DMS79 (cell line): ENCODE measurements at regions not wholly inside any gene's neighbourhood (a gene's known extent, or its start where the extent isn't known, plus 50 kb on each side); places are given as distances from the start of the nearest gene placed in this dataset.

ENCODE experiments used
- DNase-seq: peaks from one replicate; lab custom pipeline; 2025; lab: John Stamatoyannopoulos, UW

DNA sequence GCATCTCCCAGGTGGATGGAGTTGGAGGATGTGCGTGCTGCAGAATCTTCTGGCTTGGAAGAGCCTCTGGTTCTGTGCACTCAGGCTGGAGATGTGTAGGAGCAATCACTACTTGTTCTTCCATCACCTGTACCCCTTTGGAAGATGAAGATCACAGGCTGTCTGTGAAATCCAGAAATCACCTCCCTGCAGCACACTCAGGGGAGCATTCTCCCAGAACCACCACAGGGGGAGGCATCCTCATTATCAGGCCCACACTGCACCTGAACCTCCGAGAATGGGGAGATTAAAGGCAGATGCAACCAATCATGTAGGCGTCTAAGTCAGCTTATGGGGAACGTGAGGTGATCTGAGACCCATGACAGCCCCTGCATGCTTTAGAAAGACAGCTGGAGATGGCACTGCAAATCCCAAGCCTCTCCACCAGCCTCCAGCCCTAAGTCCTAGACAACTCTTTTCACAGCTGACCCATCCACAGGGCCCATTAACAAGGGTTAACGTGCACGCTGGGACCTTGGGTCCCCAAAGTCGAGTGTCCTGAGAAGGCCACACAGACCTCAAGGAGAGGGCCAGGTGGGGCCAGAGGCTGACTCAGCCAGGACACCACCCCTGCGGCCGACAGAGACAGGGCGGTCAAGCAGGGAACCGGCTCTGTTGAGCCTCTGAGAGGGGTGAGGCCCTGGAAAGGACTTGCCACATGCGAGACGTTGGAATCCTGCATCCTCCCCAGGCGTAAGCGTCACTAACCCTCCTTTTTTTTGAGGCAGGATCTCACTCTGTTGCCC is 314.9 kb downstream of the EIPR1 start:
- DNase-seq, result no peak

DNA sequence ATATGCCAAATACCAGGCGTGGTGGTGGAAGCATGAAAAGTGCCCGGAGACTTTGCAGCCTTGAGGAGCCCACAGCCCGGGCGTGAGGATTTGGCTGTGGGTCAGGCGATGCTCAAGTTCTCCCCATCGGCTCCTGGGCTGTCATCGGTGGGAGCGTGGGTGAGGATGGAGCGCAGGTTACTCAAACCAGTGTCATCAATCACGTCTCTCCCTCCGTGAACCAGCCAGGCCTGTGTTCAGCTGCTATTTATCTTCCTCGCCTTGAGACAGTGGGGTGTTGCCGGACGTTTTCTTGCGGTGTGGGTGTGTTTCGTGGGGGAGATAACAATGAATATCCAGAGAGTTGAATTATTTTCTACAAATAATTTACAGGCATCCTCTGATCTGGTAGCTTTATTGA is 317.6 kb downstream of the EIPR1 start:
- no peak for DNase-seq

DNA sequence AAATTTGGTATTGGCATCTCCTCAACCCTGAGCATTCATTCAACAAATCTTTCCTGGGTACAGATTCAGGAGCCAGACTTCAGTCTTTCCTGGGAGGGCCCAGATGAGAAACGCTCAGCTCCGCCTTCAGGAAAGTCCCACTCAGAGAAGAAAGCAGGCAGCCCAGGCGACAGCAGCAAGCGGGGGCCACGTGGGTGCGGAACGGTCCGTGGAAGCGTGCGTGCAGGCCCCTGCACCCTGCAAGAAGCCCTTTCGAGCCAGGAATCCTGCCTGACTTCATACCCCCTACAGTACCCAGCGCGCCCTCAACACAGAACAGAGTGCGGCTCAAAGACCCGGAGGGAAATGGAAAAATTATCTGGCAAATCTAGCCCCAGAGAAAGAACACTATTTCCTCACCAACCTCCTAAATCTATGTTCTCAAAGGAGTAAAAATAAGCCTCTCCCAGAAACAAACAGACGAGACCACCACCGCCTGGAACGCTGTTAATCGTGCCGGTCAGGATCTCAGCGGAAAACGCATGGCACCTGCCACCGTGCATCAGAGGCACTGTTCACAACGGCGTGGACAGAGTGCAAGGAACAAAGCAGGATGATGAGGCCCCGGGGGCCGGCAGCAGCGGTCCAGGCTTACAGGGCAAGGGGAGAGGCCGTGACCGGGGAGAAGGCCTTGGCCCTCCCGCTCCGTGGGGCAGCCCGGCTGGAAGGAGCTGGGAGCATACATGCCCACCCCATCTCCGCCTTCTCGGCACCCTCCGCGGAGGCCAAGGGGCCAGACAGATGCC is 318.3 kb downstream of the EIPR1 start:
- no peak for DNase-seq

DNA sequence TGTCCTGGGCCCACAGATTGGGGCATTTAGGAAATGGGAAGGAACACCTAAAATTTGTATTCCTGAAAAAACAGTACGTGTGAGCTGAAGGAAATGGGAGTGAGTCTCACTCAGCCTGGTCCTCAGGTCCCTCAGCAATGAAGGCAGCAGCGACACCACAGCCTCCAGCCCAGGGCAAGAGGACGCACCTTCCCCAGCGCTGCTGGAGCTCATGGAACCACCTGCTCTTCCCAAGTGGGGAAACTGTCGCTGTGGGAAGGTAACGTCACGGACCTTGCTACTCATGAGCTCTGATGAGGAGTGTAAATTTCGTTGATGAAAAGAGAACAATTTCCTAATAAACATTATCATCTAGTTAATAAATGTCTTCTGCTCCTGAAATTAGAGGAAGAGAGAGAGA is 323.6 kb downstream of the EIPR1 start:
- DNase-seq, result no peak

DNA sequence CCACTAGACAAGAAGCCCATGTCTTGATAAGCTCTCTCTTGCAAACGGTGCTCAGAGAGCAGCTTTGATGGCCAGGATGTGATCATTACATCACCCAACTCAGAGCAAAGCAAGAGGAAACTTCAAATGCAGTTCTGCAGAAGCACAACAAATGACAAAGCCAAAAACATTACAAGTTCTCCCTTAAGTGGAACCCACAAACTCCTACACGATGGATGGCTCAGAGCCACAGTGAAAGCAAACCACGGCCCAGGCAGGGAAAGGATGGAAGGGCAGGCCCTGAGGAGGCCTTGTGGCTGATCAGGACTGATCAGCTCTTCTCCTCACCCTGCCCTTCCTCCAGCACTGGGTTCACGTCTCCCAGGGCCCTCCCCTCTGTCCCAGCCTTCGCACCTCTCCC is 326.4 kb downstream of the EIPR1 start:
- no peak for DNase-seq

DNA sequence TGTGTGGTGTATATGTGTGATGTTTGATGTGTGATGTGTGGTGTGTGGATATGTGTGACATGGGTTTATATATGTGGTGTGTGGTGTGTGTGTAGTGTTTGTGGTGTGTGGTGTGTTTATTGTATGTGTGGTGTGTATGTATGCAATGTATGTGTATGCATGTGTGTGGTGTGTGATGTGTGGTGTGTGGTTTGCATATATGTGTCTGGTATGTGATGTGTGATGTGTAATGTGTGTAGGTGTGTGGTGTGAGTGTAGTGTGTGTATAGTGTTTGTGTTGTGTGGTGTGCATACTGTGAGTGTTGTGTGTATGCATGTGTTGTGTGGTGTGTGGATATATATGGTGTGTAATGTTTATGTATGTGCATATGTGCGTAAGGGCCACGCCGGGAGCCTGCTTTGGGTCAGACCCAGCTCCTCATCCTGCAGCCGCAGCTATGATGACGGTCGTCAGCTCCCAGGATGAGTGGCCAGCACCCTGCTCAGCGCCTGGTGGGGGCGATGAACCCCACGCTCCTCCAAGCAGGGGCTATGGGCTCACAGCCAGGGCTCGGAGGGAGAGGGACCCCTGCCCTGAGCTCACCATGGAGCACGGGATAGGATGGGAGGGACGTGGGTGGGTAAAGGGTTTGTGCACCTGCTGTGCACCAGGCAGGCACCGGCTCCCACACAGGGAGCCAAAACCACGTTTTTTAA is 331.3 kb downstream of the EIPR1 start:
- DNase-seq, result no peak

DNA sequence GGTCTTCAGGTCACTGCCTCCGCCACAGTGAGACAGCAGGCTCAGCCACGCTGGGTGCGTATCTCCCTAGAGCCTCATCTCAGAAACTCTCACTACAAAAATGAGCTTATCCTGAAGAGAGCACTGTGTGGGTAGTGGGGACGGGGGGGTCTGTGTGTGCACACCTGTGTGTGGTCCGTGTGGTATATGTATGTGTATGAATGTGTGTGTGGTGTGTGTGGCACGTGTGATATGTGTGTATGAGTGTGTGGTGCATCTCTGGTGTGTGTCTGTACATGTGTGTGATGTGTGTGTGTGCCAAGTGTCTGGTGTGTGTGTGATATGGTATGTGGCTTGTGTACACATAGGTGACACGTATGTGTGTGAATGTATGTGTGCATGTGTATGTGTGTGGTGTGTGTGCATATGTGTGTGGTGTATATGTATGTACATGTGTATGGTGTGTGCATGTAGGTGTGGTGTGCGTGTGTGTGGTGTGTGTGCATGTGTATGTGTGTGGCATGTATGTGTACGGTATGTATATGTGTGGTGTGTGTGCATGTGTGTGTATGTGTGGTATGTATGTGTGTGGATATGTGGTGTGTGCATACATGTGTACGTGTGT is 332.2 kb downstream of the EIPR1 start:
- no peak for DNase-seq

DNA sequence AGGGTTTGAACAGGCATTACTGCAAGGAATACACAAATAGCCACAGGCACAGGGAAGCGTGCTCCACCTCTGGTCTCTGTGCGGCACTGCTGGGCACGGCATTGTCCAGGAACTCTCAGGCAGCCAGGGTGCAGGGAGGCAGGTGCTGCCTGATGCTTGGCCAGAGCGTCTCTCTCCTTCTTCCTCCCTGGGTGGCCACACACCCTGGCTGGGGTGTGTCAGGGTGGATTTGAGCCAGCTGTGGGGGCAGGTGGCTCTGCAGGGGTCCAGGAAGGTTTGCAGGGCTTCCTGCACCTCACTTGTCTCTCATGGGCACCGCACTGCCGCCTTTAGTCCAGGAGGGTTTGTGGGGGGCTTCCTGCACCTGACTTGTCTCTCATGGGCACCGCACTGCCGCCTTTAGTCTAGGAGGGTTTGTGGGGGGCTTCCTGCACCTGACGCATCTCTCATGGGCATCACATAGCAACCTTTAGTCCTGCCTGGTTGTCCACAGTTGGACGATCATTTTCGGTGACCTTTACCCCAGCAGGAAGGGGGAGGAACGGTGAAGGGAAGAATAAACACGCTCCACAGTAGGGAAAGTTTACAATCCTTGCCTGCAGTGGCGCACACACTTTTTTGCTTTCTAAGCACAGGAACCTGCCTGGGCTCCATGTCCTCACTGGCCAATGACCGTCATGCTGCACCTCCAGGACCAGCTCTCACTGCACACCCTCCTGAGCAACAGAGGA is 332.9 kb downstream of the EIPR1 start:
- no peak for DNase-seq

DNA sequence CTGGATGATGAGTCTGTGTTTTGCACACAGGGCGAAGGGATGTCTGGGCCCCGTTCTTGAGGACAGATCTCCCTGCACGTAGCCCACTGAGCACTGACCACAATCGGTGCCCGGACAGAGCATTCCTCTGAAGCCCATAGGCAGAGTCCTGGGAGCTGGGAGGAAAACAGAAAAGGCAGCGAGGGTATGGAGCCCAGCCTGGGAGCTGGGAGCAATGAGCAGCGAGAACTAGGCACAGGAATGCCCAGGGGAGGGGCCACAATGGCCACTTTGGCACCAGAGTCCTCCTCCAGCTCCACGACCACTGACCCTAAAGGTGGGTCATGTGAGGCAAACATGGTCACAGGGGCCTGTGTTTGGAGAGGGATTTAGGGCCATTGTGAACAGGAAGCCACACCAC is 333.9 kb downstream of the EIPR1 start:
- DNase-seq, result no peak

DNA sequence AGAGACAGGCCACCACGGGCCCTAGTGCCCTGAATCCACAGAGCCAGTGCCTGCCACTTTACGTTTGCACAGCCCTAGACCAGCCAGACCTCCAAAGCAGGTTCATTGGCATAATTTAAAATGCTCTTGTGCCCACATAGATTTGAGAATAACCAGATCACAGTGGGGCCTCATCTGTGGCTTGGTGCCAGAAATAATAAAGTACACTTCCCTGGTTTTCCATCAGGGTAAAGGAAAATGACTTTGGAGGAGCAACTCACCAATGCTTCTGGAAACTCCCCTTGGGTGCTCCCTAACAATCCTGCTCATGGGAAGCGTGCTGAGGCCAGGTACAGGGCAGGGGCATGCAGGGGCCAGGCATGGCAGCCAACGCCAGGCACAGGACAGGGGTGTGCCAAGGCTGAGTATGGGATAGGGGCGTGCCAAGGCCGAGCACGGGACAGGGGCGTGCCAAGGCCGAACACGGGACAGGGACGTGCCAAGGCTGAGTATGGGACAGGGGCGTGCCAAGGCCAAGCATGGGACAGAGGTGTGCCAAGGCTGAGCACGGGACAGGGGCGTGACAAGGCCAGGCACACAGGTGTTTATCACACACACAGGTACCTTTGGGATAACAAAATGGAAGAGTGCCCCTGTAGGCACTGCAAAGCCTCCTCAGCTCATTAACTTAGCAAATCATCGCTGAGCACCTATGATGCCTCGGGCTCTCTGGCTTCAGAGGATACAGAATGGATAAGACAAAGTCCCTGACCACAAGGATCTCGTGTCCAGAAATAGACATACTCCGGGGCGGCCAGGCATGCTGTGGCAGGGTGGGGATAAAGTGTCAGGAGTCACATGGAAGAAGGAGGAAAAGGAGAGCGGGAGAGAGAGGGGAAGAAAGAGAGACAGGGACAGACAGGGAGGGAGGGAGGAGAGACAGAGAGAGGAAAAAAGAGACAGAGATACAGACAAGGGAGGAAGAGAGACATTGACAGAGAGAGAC is 334.7 kb downstream of the EIPR1 start:
- no peak for DNase-seq

DNA sequence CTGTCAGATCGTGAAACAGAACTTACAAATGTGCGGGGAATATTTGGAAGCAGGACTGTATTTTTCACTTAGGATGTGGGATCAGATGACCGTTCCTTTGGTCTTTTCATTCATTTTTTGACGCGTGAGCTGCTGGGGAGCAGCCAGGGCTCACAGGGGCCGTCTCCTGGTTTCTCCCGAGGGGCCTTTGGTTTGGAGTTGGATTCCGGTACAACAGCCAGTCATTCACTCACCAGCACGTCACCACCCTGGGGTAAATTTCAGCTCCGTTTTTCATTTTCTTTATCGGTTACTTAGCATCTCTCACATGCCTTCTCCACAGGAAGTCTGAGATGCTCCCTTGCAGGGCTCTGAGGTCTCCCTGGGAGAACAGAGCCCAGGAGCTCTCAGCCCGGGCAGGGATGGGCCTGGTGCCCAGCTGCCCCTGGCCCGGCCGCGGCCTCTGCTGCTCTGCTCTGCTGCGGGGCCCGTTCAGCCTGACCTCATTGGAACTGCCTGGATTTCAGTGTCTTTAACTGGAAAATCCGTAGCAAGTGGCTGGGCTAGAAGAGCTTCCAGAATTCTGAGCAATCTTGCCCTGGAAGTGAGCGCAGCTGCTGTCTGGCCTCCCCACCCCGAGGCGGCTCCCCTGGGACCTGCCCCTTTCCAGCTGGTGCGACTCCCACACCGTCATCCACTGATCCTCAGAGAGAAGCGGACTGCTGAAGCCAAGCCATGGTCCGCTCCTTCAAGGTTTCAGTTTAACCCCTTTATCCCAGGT is 335.6 kb downstream of the EIPR1 start:
- no peak for DNase-seq

DNA sequence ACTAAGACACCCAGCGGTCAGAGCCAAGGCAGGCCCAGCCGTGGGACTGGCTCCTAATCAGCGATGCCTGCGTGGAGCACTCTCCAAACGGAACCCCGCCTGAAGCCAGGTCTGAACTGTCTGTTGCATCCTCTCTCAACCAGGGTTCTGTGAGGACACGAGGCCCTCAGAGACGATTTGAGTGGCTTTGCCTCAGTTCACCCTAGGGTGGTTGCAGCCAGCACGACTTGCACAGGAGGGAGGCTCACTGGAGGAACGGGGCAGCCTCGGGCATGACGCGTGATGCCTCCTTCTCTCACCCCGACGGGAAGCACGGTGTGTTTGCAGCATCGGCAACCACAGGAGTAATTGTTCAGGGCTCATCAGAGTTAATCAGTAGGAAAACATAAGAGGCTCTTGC is 336.4 kb downstream of the EIPR1 start:
- no peak for DNase-seq

DNA sequence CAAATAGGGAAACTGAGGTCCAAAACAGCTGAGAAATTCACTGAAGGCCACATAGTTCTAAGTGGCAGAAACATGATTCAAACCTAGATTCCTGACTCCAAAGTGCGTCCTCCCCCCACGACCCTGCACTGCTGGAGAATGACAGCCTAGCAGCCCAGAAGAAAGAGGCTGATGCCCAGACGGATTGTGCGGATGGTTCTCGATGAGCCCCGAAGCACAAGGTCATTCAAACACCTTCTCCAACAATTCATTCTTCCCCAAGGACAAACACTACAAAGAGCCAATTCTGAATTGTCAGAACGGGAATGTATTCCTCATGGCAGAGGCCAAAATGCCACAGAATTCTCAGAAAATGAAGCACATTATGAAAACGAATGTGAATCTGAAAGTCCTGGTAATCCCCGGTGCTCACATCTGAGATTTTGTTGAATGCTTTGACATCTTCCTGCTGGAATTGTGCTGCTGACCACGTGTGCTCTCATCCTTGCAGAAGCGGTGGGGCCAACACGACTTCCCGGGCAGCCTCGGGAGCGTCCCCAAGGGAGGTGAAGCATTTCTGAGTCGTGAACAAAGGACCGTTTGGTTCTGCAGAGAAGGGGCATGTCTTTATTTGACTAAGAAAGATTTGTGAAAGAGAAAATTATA is 337.0 kb downstream of the EIPR1 start:
- DNase-seq, result no peak

DNA sequence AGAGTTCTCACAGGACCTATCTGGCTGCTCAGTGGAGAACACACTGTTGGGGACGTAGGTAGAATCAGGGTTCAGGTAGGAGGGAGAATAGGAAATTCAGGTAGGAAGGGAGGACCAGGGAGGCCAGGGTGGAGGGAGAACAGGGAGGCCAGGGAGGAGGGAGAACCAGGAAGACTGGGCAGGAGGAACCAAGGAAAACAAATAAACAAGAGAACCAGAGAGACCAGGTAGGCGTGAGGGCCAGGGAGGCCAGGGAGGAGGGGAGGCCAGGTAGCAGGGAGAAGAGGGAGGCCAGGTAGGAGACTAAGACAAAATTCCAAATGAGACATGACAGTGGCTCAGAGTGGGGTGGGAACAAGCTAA is 337.6 kb downstream of the EIPR1 start:
- DNase-seq, result no peak

DNA sequence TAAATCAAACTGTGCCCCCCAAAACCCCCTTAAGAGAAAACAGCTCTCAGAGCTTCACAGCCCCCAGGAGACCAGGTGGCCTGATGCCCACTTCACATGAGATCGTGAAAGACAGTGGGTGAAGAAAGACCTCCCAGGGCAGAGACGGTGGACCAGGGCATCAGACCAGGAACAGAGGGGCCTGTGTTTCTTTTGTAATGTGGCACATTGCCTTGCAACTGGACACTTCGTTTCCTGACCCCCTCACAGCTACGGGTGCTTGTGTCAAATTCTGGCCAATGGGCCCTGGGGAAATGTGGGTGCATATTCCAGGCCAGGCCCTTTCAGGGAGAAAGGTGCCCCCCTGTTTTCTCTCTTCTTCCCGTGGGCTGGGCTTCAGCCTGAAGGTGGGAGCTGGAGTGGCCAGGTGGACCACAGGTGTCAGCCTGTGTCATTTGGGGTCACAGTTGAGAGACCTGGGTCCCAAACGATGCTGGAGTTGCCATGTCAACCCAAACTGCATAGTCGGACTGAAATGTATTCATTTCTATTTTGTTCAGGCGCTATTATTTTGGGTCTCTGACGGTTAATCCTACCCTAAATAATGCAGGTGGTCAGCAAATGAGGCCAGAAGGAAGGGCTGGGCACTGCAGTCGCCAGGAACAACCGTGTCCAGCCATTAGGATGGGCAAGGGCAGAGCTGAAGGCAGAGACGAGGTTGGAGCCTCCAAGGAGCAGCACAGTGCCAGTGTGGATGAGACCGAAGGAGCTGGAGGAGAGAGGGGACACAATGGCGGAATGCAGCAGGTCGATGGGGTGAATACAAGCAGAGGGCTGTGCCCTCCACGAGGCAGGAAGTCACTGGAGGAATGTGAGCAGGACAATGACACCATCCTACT is 338.2 kb downstream of the EIPR1 start:
- no peak for DNase-seq

DNA sequence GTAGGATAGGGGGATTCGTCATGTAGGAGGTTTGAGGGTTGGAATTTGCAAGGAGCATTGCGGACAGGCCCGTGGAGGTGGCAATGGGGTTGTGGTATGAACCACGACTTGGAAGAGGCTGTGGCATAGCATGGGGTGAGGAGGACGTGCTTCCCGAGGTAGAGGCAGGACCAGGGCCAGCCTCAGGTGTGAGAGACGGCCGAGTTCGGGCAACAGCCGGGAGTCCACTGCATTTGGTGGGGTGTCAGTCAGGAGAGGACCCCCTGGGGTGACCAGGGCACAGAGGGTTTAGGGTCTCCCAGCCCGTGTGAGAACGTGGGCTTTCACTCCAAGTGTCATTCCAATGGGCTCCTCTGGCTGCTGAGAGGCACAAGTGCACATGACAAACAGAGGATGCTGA is 339.0 kb downstream of the EIPR1 start:
- no peak for DNase-seq

DNA sequence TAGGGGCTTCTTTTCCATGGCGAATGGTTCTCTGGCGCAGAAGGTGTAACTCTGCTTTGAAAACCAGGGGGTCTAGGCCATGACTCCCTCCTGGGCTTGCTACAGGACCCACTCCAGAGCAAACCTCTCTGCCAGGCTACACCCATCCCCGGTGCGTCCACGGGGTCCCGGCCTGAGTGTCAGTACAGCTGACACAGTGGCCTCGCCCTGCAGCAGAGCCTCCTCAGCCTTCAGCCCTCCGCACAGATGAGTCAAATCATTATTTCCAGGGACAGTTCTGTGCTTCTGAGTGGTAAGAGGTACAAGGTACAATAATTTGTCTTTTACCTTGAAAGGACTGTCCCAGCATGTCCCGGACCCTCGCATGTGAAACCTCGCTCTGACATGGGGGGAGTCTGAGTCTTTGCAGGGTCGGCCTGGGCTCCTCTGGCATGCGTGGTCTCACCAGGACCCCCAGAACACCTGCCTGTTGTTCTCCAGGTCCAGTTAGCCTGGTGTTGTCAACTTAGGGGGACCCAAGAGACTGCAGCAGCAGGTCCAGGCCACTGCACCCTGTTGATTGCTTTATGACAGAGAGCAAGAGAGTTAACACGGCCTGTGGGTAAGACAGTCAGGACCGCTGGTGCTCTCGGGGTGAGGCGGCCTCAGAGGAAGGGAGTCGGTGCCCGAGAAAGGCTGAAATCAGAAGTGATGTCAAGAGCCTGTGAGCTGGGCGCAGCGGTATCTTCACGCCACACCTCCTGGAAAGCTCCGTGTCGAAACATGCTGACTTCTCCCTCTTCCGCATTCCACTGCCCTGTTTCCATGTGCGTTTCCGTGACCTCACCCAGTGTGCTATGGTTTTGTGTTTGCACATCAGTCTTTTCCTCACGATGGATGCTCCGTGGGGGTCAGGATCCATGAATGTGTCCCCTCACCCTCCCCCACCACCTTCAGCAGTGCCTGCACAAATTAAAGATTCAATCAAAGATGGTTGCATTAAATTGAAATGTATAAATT is 340.1 kb downstream of the EIPR1 start:
- DNase-seq, result no peak
